K562 (cell line): ENCODE measurements at regions not wholly inside any gene's neighbourhood (a gene's known extent, or its start where the extent isn't known, plus 50 kb on each side); places are given as distances from the start of the nearest gene placed in this dataset.

Experiments
- ATAC-seq: fragments of 200-7000 bp; cut with Tn5 transposase; 3 replicates; pipeline ENCODE4 v1.9.1; 2020; ENCODE audit warnings: moderate library complexity
- BruUV-seq: library from RNA; stranded (reverse); fragments of 400-500 nt; replicated peaks from 2 replicates; lab custom pipeline; 2021; lab: Mats Ljungman, UMichigan
- CTCF ChIA-PET: fragments of 300-600 bp; formaldehyde crosslinking; extraction: SDS; loops from one replicate; lab custom pipeline; 2021; ENCODE audit warnings: low intra/inter-chr PET ratio; lab: Yijun Ruan, JAX
- POLR2A ChIA-PET: fragments of 300-600, 350-650 bp; sonication (Branson Sonifier 250); formaldehyde crosslinking; extraction: SDS; loops from one replicate; lab custom pipeline; 2021; ENCODE audit warnings: antibody characterized with exemption, inconsistent platforms; lab: Yijun Ruan, JAX
- DNase-seq, 4 experiments: peaks; one replicate each; pipeline versions ENCODE4 v3.0.0 to v3.0.0-alpha.2; 2011 to 2018; ENCODE audit warnings: low spot score in 3 of 4, mixed read lengths in 3 of 4; ENCODE audit errors: extremely low read depth in 1 of 4
- FAIRE-seq: peaks from 2 replicates; lab custom pipeline; 2011; peaks lifted over from hg19 to GRCh38; lab: Jason Lieb, UNC
- H2AFZ ChIP-seq: 2 replicates; pipeline ENCODE4 v1.6.0; 2011; ENCODE audit warnings: low read depth, low read length, control low read depth, inconsistent platforms
- H3K27ac ChIP-seq: fragments of 200-600 bp; 3 replicates; pipeline ENCODE4 v1.8.0; 2011; ENCODE audit warnings: low read depth, mild to moderate bottlenecking, control low read depth, inconsistent platforms, low read length, moderate library complexity, mixed read lengths; ENCODE audit errors: extremely low read depth
- H3K27me3 ChIP-seq, 2 experiments: fragments of 300-600 bp in 1 of 2; 2 replicates in 1 of 2; 3 replicates in 1 of 2; pipeline versions ENCODE4 v1.6.0 to v1.8.0; 2011; ENCODE audit warnings: inconsistent platforms in 2 of 2, low read length in 2 of 2, mild to moderate bottlenecking in 1 of 2, mixed read lengths in 1 of 2, moderate library complexity in 1 of 2; ENCODE audit not compliant: control insufficient read depth in 2 of 2, insufficient read depth in 2 of 2
- H3K36me3 ChIP-seq: fragments of 300-600 bp; 3 replicates; pipeline ENCODE4 v1.8.0; 2011; ENCODE audit warnings: mild to moderate bottlenecking, low read length, inconsistent platforms; ENCODE audit not compliant: control insufficient read depth, insufficient read depth
- H3K4me1 ChIP-seq, 2 experiments: fragments of 200-600 bp in 1 of 2; replicated peaks in 1 of 2; 2 replicates in 1 of 2; 3 replicates in 1 of 2; pipeline versions ENCODE4 v1.5.1 to v1.8.0; 2011; ENCODE audit warnings: inconsistent platforms in 2 of 2, low read length in 2 of 2, mild to moderate bottlenecking in 1 of 2, mixed read lengths in 1 of 2, moderate library complexity in 1 of 2; ENCODE audit not compliant: control insufficient read depth in 2 of 2, insufficient read depth in 2 of 2
- H3K4me2 ChIP-seq: 2 replicates; pipeline ENCODE4 v1.6.1; 2011; ENCODE audit warnings: low read length, control low read depth, inconsistent platforms, mixed read lengths; ENCODE audit not compliant: insufficient read depth
- H3K4me3 ChIP-seq: fragments of 200-600 bp; sonication (generic), shearing (Covaris generic); 2 replicates; pipeline ENCODE4 v1.5.1; 2016; ENCODE audit warnings: control low read depth, inconsistent platforms
- H3K79me2 ChIP-seq: fragments of 200-600 bp; 3 replicates; pipeline ENCODE4 v1.8.0; 2011; ENCODE audit warnings: low read length, inconsistent platforms; ENCODE audit not compliant: control insufficient read depth, insufficient read depth
- H3K9ac ChIP-seq, 2 experiments: 2 replicates each; pipeline versions ENCODE4 v1.6.0 to v1.6.1; 2011; ENCODE audit warnings: low read depth in 2 of 2, low read length in 2 of 2, control low read depth in 1 of 2, inconsistent platforms in 1 of 2, mild to moderate bottlenecking in 1 of 2, mixed read lengths in 1 of 2; ENCODE audit not compliant: insufficient read depth in 1 of 2
- H3K9me1 ChIP-seq: one replicate; pipeline ENCODE4 v1.6.0; 2011; ENCODE audit warnings: inconsistent platforms, mild to moderate bottlenecking, low read length, moderate library complexity; ENCODE audit not compliant: control insufficient read depth, insufficient read depth
- H3K9me3 ChIP-seq: replicated peaks from 2 replicates; pipeline ENCODE4 v1.5.1; 2011; ENCODE audit warnings: low read depth, low read length, inconsistent platforms; ENCODE audit not compliant: control insufficient read depth, insufficient read depth
- H4K20me1 ChIP-seq: replicated peaks from 2 replicates; pipeline ENCODE4 v1.6.1; 2011; ENCODE audit warnings: low read length, inconsistent platforms, mixed read lengths; ENCODE audit not compliant: control insufficient read depth, insufficient read depth
- DPF2 ChIP-seq: fragments of 450-650 bp; IDR thresholded peaks from 2 replicates; pipeline ENCODE4 v1.6.1; 2016
- HDAC8 ChIP-seq: fragments of 450-650 bp; IDR thresholded peaks from 2 replicates; pipeline ENCODE4 v1.6.1; 2016; ENCODE audit warnings: mild to moderate bottlenecking, missing genetic modification characterization, moderate library complexity, missing compliant biosample characterization
- HIVEP1 ChIP-seq: fragments of 250-450 bp; sonication (Bioruptor Pico); IDR thresholded peaks from 2 replicates; pipeline ENCODE4 v1.4.0; 2020; ENCODE audit warnings: mild to moderate bottlenecking
- HMG20A ChIP-seq: fragments of 450-650 bp; formaldehyde crosslinking; conservative IDR thresholded peaks from 2 replicates; pipeline ENCODE4 v1.4.0; 2020; ENCODE audit warnings: mild to moderate bottlenecking, mixed read lengths
- TSHZ1 ChIP-seq: fragments of 250-450 bp; sonication (Bioruptor Pico); IDR thresholded peaks from 2 replicates; pipeline ENCODE4 v1.4.0; 2020; ENCODE audit warnings: mild to moderate bottlenecking, moderate library complexity
- ZC3H4 ChIP-seq: sonication (generic); formaldehyde crosslinking; IDR thresholded peaks from 2 replicates; pipeline ENCODE4 v1.9.0; 2021; ENCODE audit warnings: missing genetic modification reagents, borderline replicate concordance
- WGBS: fragments of 100-300 bp; shearing (Covaris generic); methylation state at CpG from one replicate; pipeline ENCODE4 v1.1.6; 2016; ENCODE audit warnings: low coverage, mixed read lengths; ENCODE audit not compliant: insufficient coverage; ENCODE audit errors: missing lambda C conversion rate; 5-methylcytosine and 5-hydroxymethylcytosine counted together
- in situ Hi-C: fragments of 300-500 bp; cut with MboI; formaldehyde crosslinking; loops from 4 replicates; pipeline ENCODE4 v1.15.0; 2018; ENCODE audit warnings: inconsistent platforms, mixed read lengths
- intact Hi-C: fragments of 100-400 bp; cut with micrococcal nuclease; formaldehyde crosslinking; loops from 2 replicates; pipeline ENCODE4 v1.14.2; 2022

- TF ChIP-seq TSHZ1 (CRISPR knock-in tag) (no peak), DPF2 (no peak), ZC3H4 (CRISPR knock-in tag) (no peak), HIVEP1 (CRISPR knock-in tag) (no peak)
- TF ChIP-seq, all 486 proteins: peak for 0
Measured at GRCh38 chr6:71433441-71433840, 144.8 kb downstream of the OGFRL1 start (continued).

- WGBS, result 0% methylated on average over 4 of the region's 4 CpGs
- FAIRE-seq, result no peak
- no peak overlapping the region for H2AFZ ChIP-seq
Measured at GRCh38 chr6:71444222-71444621, 155.6 kb downstream of the OGFRL1 start.

More at GRCh38 chr6:71444222-71444621, 155.6 kb downstream of the OGFRL1 start:
- Histone ChIP-seq H3K27me3 (no peaks in the 10 kb centered on the region), H3K9me3 (no peaks in the 10 kb centered on the region), H3K9ac (no peak overlapping the region), H3K4me3 (no peak overlapping the region), H3K27ac (no peak overlapping the region), H3K36me3 (no peaks in the 10 kb centered on the region), H3K9me1 (no peaks in the 10 kb centered on the region), H3K4me2 (no peak overlapping the region), H3K4me1 (no peaks in the 10 kb centered on the region), H3K79me2 (no peaks in the 10 kb centered on the region), H4K20me1 (no peaks in the 10 kb centered on the region)
- intact Hi-C loops, result no loop called here
- DNase-seq (no peak), ATAC-seq (no peak)
- TF ChIP-seq HDAC8 (tag) (no peak), HMG20A (no peak)
- ChIA-PET POLR2A (no interaction called here), CTCF (no interaction called here)
- in situ Hi-C loops, result no loop called here
- no TSS peak for BruUV-seq
